Ishikawa (cell line): ENCODE measurements at regions not wholly inside any gene's neighbourhood (a gene's known extent, or its start where the extent isn't known, plus 50 kb on each side); places are given as distances from the start of the nearest gene placed in this dataset.

Experiments used
- CEBPB ChIP-seq: IDR thresholded peaks from 2 replicates; pipeline ENCODE4 v1.6.1; 2012
- CREB1 ChIP-seq: IDR thresholded peaks from 2 replicates; pipeline ENCODE4 v1.6.1; 2012; ENCODE audit warnings: low read depth
- EGR1 ChIP-seq: IDR thresholded peaks from 2 replicates; pipeline ENCODE4 v1.6.1; 2012
- EP300 ChIP-seq: IDR thresholded peaks from 2 replicates; pipeline ENCODE4 v1.6.1; 2012; ENCODE audit warnings: borderline replicate concordance
- FOXM1 ChIP-seq: IDR thresholded peaks from 2 replicates; pipeline ENCODE4 v1.6.1; 2012; ENCODE audit warnings: low read depth, borderline replicate concordance
- MAX ChIP-seq: IDR thresholded peaks from 2 replicates; pipeline ENCODE4 v1.6.1; 2012
- NFIC ChIP-seq: IDR thresholded peaks from 2 replicates; pipeline ENCODE4 v1.6.1; 2012
- RAD21 ChIP-seq: IDR thresholded peaks from 2 replicates; pipeline ENCODE4 v1.6.1; 2012; ENCODE audit warnings: low read depth
- REST ChIP-seq: IDR thresholded peaks from 2 replicates; pipeline ENCODE4 v1.6.1; 2012; ENCODE audit warnings: low read depth, mild to moderate bottlenecking
- TAF1 ChIP-seq: IDR thresholded peaks from 2 replicates; pipeline ENCODE4 v1.6.1; 2012; ENCODE audit warnings: low read depth, mild to moderate bottlenecking
- TCF12 ChIP-seq: IDR thresholded peaks from 2 replicates; pipeline ENCODE4 v1.6.1; 2012; ENCODE audit warnings: low read depth
- TEAD4 ChIP-seq: IDR thresholded peaks from 2 replicates; pipeline ENCODE4 v1.6.1; 2012
- USF1 ChIP-seq: IDR thresholded peaks from 2 replicates; pipeline ENCODE4 v1.6.1; 2012
- YY1 ChIP-seq: IDR thresholded peaks from 2 replicates; pipeline ENCODE4 v1.6.1; 2012; ENCODE audit warnings: low read depth
- ZBTB7A ChIP-seq: IDR thresholded peaks from 2 replicates; pipeline ENCODE4 v1.6.1; 2012; ENCODE audit warnings: low read depth

GRCh38 chr1:47692196-47692595 is 254.4 kb downstream of the FOXD2 start:
- no peak for TF ChIP-seq FOXM1
- TF ChIP-seq TCF12 = no peak
- TF ChIP-seq EGR1 = no peak
- TF ChIP-seq YY1 = no peak
- no peak for TF ChIP-seq MAX
- no peak for TF ChIP-seq TEAD4
- no peak for TF ChIP-seq REST
- TF ChIP-seq ZBTB7A = no peak
- no peak for TF ChIP-seq CEBPB
- TF ChIP-seq RAD21 = no peak
- no peak for TF ChIP-seq USF1
- TF ChIP-seq CREB1 = no peak
- TF ChIP-seq NFIC = no peak
- no peak for TF ChIP-seq TAF1
- no peak for TF ChIP-seq EP300

- TF ChIP-seq TCF12 (no peak), CEBPB (no peak), NFIC (no peak), CREB1 (no peak), YY1 (no peak), REST (no peak), EGR1 (no peak), USF1 (no peak), RAD21 (no peak), FOXM1 (no peak), EP300 (no peak), TAF1 (no peak), ZBTB7A (no peak), MAX (no peak), TEAD4 (no peak)
These were observed 255.3 kb downstream of the FOXD2 start for GRCh38 chr1:47693115-47693514.

GRCh38 chr1:47694011-47694890 is 256.4 kb downstream of the FOXD2 start:
- no peak for TF ChIP-seq CREB1
- no peak for TF ChIP-seq YY1
- no peak for TF ChIP-seq TAF1
- TF ChIP-seq RAD21 = no peak
- TF ChIP-seq TCF12 = no peak
- TF ChIP-seq USF1 = no peak
- no peak for TF ChIP-seq CEBPB
- no peak for TF ChIP-seq EP300
- TF ChIP-seq ZBTB7A = no peak
- no peak for TF ChIP-seq EGR1
- no peak for TF ChIP-seq MAX

GRCh38 chr1:47696404-47696736 is 258.5 kb downstream of the FOXD2 start:
- TF ChIP-seq FOXM1 (no peak), TAF1 (no peak), RAD21 (no peak), EGR1 (no peak), EP300 (no peak)
